Vagina (tissue), 2 donors: ENCODE measurements at regions not wholly inside any gene's neighbourhood (a gene's known extent, or its start where the extent isn't known, plus 50 kb on each side); places are given as distances from the start of the nearest gene placed in this dataset.
A peak's percentile ranks its signal among the peaks of the same experiment; 100 is the strongest.

Experiments used
- CTCF ChIP-seq, 3 experiments: fragments of 450-650 bp in 2 of 3; fragments of 200-600 bp in 1 of 3; sonication (generic) in 1 of 3; IDR thresholded peaks; one replicate each; pipeline ENCODE4 v1.5.1; 2017 to 2019; ENCODE audit warnings: antibody characterized with exemption in 3 of 3, mild to moderate bottlenecking in 2 of 3, moderate library complexity in 2 of 3
- POLR2A ChIP-seq, 2 donors: fragments of 450-650 bp; IDR thresholded peaks; one replicate each; pipeline ENCODE4 v1.6.1; 2017; ENCODE audit warnings: antibody characterized with exemption in 2 of 2, mild to moderate bottlenecking in 2 of 2, moderate library complexity in 2 of 2
- POLR2AphosphoS5 ChIP-seq, 2 donors: sonication (generic); formaldehyde crosslinking; IDR thresholded peaks; one replicate each; pipeline ENCODE4 v1.9.0; 2017; ENCODE audit warnings: antibody characterized with exemption in 2 of 2, mild to moderate bottlenecking in 2 of 2, low read depth in 1 of 2; ENCODE audit not compliant: insufficient read depth in 1 of 2

GRCh38 chr9:110066929-110067716, 140.8 kb downstream of the C9orf152 start:
- TF ChIP-seq CTCF (IDR thresholded peaks at IDR 0.05) (no peak), POLR2AphosphoS5 (IDR thresholded peaks at IDR 0.05; ENCODE audit: insufficient read depth in 1 of 2, low read depth in 1 of 2) (peak in 1 of 2 donors; percentile 40), POLR2A (IDR thresholded peaks at IDR 0.05) (no peak)
